Transverse colon (tissue), 4 donors: ENCODE measurements at regions not wholly inside any gene's neighbourhood (a gene's known extent, or its start where the extent isn't known, plus 50 kb on each side); places are given as distances from the start of the nearest gene placed in this dataset.

Source experiments
- DNase-seq: peaks from one replicate; pipeline ENCODE4 v3.0.0-alpha.2; 2019
- H3K27ac ChIP-seq, 4 donors: fragments of 200-600 bp; sonication (generic); 2 replicates each; pipeline ENCODE4 v1.5.1; 2016 to 2018; ENCODE audit warnings: inconsistent platforms in 4 of 4
- H3K27me3 ChIP-seq: fragments of 200-600 bp; sonication (generic); 2 replicates; pipeline ENCODE4 v1.5.1; 2017; ENCODE audit warnings: inconsistent platforms
- H3K36me3 ChIP-seq, 4 donors: fragments of 200-600 bp; sonication (generic); 2 replicates each; pipeline ENCODE4 v1.5.1; 2017 to 2019; ENCODE audit warnings: inconsistent platforms in 4 of 4
- H3K4me1 ChIP-seq, 4 donors: fragments of 200-600 bp; sonication (generic); 2 replicates each; pipeline ENCODE4 v1.5.1; 2017 to 2020; ENCODE audit warnings: inconsistent platforms in 4 of 4
- H3K4me3 ChIP-seq, 4 donors: fragments of 200-600 bp; sonication (generic); 1 replicate in 1 of 4; 2 replicates in 3 of 4; pipeline versions ENCODE4 v1.5.1 to v1.6.1; 2017 to 2019; ENCODE audit warnings: inconsistent platforms in 4 of 4
- H3K9me3 ChIP-seq, 2 donors: fragments of 200-600 bp; sonication (generic); 2 replicates each; pipeline ENCODE4 v1.5.1; 2017 to 2019; ENCODE audit warnings: inconsistent platforms in 2 of 2
- EP300 ChIP-seq: sonication (generic); formaldehyde crosslinking; IDR thresholded peaks from one replicate; pipeline ENCODE4 v1.6.1; 2017; ENCODE audit warnings: antibody characterized with exemption, low read depth
- POLR2A ChIP-seq: fragments of 450-650 bp; IDR thresholded peaks from one replicate; pipeline ENCODE4 v1.6.1; 2016; ENCODE audit warnings: antibody characterized with exemption, mild to moderate bottlenecking, moderate library complexity
- POLR2AphosphoS5 ChIP-seq, 3 donors: sonication (generic); formaldehyde crosslinking; IDR thresholded peaks; one replicate each; pipeline ENCODE4 v1.6.1; 2016; ENCODE audit warnings: antibody characterized with exemption in 3 of 3
- WGBS, 2 donors: methylation state at CpG; one replicate each; pipeline ENCODE4 v1.1.5; 2018; ENCODE audit warnings: low coverage in 1 of 2; 5-methylcytosine and 5-hydroxymethylcytosine counted together
- in situ Hi-C, 4 donors: fragments of 200-750 bp; cut with MboI; loops; one replicate each; pipeline versions ENCODE4 v1.15.0 to v1.15.1; 2017; ENCODE audit warnings: low sequenced_read_pairs in 3 of 4, low pct_ligation_motif_present in 1 of 4, low pct_unique_long_range_greater_than_20kb in 1 of 4
- intact Hi-C: fragments of 100-400 bp; cut with DNase I; formaldehyde crosslinking; loops from one replicate; pipeline ENCODE4 v1.15.1; 2023; ENCODE audit warnings: low total_unique reads
- TF ChIP-seq, protein P1 (sequence below), 5 experiments: fragments of 200-600 bp in 3 of 5; fragments of 450-650 bp in 2 of 5; sonication (generic) in 3 of 5; IDR thresholded peaks; 1 replicate in 2 of 5; 2 replicates in 3 of 5; pipeline ENCODE4 v1.5.1; 2016 to 2017; ENCODE audit warnings: antibody characterized with exemption in 5 of 5, inconsistent platforms in 3 of 5, mild to moderate bottlenecking in 2 of 5, moderate library complexity in 1 of 5

DNA sequence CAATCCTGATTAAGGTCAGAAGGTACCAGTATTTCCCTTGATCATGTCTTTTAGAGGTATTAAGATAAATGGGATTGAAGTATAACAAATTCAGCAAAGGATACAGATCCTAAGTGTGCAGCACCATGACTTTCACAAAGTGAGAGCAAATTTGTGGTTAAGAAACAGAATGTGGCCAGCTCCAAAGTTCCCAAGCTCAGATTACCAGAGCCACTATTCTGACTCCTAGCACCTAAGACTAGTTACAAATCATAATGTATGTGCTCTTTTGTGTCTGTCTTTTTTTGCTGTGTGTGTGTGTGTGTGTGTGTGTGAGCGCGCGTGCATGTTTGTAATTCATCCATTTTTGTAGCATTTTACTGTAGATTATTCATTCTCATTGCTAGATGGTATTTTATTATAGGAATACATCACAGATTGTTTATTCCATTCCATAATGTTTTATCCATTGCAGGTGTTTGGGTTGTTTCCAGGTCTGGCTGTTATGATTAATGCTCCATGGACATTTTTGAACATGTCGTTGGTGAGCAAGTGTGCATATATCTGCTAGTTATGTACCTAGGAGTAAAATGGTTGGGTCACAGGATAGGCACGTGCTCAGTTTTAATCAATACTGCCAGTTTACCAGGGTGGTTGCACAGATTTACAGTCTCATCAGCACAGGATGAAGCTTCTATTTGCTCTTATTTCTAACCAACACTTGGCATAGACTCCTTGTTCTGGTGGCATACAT lies 314.0 kb upstream of the JAG1 start:
- in situ Hi-C loops (no loop called here), intact Hi-C loops (no loop called here)
- Histone ChIP-seq H3K4me3 (no peak overlapping the region), H3K36me3 (no peaks in the 10 kb centered on the region), H3K27ac (no peak overlapping the region), H3K9me3 (no peaks in the 10 kb centered on the region), H3K27me3 (no peaks in the 10 kb centered on the region), H3K4me1 (peaks cover 0 to 12% (median 4%) of the 10 kb centered on the region in 4 donors)
- 78 to 83% methylated on average over 2 to 5 of the region's 5 CpGs for WGBS, 2 donors
- no peak for DNase-seq
- TF ChIP-seq POLR2AphosphoS5 (IDR thresholded peaks at IDR 0.05) (no peak), POLR2A (no peak), EP300 (no peak)
- TF ChIP-seq, protein P1, sequence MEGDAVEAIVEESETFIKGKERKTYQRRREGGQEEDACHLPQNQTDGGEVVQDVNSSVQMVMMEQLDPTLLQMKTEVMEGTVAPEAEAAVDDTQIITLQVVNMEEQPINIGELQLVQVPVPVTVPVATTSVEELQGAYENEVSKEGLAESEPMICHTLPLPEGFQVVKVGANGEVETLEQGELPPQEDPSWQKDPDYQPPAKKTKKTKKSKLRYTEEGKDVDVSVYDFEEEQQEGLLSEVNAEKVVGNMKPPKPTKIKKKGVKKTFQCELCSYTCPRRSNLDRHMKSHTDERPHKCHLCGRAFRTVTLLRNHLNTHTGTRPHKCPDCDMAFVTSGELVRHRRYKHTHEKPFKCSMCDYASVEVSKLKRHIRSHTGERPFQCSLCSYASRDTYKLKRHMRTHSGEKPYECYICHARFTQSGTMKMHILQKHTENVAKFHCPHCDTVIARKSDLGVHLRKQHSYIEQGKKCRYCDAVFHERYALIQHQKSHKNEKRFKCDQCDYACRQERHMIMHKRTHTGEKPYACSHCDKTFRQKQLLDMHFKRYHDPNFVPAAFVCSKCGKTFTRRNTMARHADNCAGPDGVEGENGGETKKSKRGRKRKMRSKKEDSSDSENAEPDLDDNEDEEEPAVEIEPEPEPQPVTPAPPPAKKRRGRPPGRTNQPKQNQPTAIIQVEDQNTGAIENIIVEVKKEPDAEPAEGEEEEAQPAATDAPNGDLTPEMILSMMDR (IDR thresholded peaks at IDR 0.05) = no peak

DNA sequence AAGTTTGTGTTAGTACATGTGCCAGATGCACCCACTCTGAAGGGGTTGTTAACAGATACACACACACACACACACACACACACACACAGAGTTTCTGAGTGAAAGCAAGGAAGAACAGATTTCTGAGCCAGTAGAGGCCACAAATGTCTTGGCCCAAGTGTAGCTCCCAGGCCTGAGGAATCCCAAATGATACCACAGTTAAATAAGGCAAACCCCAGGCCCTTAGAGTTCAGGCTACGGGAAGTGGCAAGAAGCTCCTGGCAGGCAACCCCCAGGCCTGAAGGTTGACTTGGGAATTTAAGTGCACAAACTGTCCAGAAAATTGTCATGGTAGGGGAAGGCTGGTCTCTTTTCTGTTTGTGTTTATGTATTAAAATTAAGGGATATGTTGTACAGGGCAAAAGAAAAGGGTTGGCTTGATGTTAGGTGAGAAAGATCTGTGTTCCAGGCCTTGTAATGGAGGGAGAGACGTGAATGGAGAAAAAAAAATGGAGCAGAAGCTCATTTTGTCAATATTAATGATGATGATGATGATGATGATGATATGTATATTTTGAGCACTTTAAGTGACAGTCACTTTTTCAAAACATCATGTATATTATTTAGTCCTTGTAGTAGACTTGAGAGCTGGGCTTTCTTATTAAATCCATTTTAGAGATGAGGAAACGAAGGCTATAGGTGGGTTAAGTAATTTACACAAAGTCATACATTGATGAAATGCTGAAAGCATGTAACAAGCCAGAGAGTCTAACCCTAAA lies 317.0 kb upstream of the JAG1 start:
- no peak for DNase-seq
- Histone ChIP-seq H3K4me3 (no peak overlapping the region), H3K4me1 (peaks cover 0 to 11% (median 0%) of the 10 kb centered on the region in 4 donors), H3K27ac (no peak overlapping the region), H3K27me3 (no peaks in the 10 kb centered on the region), H3K36me3 (no peaks in the 10 kb centered on the region), H3K9me3 (no peaks in the 10 kb centered on the region)
- WGBS, 2 donors = 77 to 82% methylated on average over 3 of the region's 3 CpGs
- in situ Hi-C loops = no loop called here
- TF ChIP-seq POLR2AphosphoS5 (IDR thresholded peaks at IDR 0.05) = no peak
- intact Hi-C loops = loop anchor here (2.0 kb wide), 1 partner anchor 64 kb away; no protein-coding TSS in a partner anchor

DNA sequence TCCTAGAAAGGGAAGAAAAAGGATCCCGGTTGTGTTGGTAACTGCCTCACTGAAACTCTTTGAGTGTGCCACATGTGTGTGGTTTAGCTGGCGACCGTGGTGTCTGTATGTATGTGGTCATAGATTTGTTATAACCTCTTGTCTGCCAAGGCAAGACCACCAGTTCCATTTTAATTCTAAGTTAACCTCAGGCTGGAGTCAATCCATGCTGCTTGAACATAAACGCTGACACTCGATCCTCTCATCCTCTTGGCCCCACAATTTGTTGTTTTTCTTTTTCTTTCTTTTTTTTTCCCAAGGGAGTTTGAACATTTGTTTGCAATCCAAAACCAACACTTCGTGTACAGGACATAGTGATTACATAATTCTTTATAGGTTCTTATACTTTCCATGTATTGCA lies 318.9 kb upstream of the JAG1 start:
- peaks cover 0 to 11% (median 0%) of the 10 kb centered on the region in 4 donors for H3K4me1 ChIP-seq
- H3K27ac ChIP-seq = no peak overlapping the region
- no peaks in the 10 kb centered on the region for H3K36me3 ChIP-seq
- DNase-seq = no peak
- TF ChIP-seq POLR2A (no peak), POLR2AphosphoS5 (IDR thresholded peaks at IDR 0.05) (no peak), EP300 (no peak)
- TF ChIP-seq, protein P1 (IDR thresholded peaks at IDR 0.05) = no peak
- in situ Hi-C loops = no loop called here
- H3K4me3 ChIP-seq = no peak overlapping the region
- no peaks in the 10 kb centered on the region for H3K9me3 ChIP-seq
- no peaks in the 10 kb centered on the region for H3K27me3 ChIP-seq
- intact Hi-C loops = no loop called here
- 67 to 78% methylated on average over 1 to 6 of the region's 6 CpGs for WGBS, 2 donors

DNA sequence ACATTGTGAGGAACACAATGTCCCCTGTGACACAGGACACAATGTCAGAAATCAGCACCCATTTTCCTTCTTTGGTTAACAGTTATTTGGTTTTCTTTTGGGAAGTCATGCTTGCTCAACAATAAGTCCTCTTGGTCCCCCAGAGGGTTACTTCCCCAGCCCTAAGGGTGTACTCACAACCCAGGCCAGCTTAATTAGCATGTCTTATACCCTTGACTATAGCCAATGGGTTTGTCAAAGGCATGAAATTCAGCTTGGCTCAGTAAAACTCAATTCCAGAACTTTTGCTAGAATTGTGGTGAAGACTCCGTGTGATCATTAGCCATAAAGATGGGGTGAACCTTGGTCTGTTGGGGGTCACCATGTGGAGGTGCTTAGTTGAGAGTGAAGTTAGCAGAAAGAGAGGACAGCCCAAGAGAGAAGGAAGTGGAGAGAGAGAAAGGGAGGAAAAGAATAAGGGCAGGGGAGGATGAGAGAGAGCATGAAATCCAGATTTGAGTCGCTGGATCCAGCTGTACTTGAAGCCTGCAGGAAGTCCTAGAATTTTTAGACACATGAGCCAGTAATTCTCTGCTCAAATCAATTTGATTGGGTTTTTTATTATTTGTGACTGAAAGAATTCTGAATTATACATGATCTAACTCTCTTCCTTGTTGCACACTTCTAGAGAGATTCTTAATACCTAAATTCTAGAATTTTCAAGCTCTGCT lies 321.3 kb upstream of the JAG1 start:
- no peak overlapping the region for H3K4me3 ChIP-seq
- DNase-seq = no peak
- intact Hi-C loops = no loop called here
- H3K27ac ChIP-seq = no peak overlapping the region
- TF ChIP-seq EP300 (no peak), POLR2A (no peak), POLR2AphosphoS5 (IDR thresholded peaks at IDR 0.05) (no peak)
- TF ChIP-seq, protein P1 (IDR thresholded peaks at IDR 0.05) = no peak
- peaks cover 0 to 14% (median 0%) of the 10 kb centered on the region in 4 donors for H3K4me1 ChIP-seq
- no peaks in the 10 kb centered on the region for H3K27me3 ChIP-seq
- WGBS, 2 donors = 63 to 90% methylated on average over 1 to 2 of the region's 2 CpGs
- H3K9me3 ChIP-seq = no peaks in the 10 kb centered on the region
- in situ Hi-C loops = no loop called here
- no peaks in the 10 kb centered on the region for H3K36me3 ChIP-seq
